ENCODE measurements at regions not wholly inside any gene's neighbourhood (a gene's known extent, or its start where the extent isn't known, plus 50 kb on each side); places are given as distances from the start of the nearest gene placed in this dataset.

- TF ChIP-seq EZH2 (IDR thresholded peaks at IDR 0.05; ENCODE audit: low read length, missing control alignments) (no peak), CTCF (conservative IDR thresholded peaks at IDR 0.05 in 1 of 2, IDR thresholded peaks at IDR 0.05 in 1 of 2; ENCODE audit: low read depth in 1 of 2, low read length in 2 of 2) (no peak)
These were observed 381.2 kb downstream of the RSL24D1 start for GRCh38 chr15:54815556-54815955.

All from fibroblast of lung (primary cell).